Osteocyte (in vitro differentiated cells): ENCODE measurements at regions not wholly inside any gene's neighbourhood (a gene's known extent, or its start where the extent isn't known, plus 50 kb on each side); places are given as distances from the start of the nearest gene placed in this dataset.

ENCODE experiments used
- DNase-seq: peaks from one replicate; pipeline ENCODE4 v3.0.0; 2021; ENCODE audit warnings: mixed read lengths; ENCODE audit not compliant: unreplicated experiment; ENCODE audit errors: extremely low spot score
- H3K27ac Mint-ChIP-seq: one replicate; pipeline ENCODE4 v1.8.0; 2021; ENCODE audit warnings: mild to moderate bottlenecking, mixed read lengths; ENCODE audit not compliant: unreplicated experiment
- H3K27me3 Mint-ChIP-seq: one replicate; pipeline ENCODE4 v1.8.0; 2021; ENCODE audit warnings: mixed read lengths; ENCODE audit not compliant: unreplicated experiment
- H3K36me3 Mint-ChIP-seq: one replicate; pipeline ENCODE4 v1.8.0; 2021; ENCODE audit warnings: mixed read lengths; ENCODE audit not compliant: unreplicated experiment
- H3K4me1 Mint-ChIP-seq: one replicate; pipeline ENCODE4 v1.8.0; 2021; ENCODE audit warnings: mixed read lengths; ENCODE audit not compliant: unreplicated experiment
- H3K4me3 Mint-ChIP-seq: one replicate; pipeline ENCODE4 v1.8.0; 2021; ENCODE audit warnings: mild to moderate bottlenecking, moderate library complexity, mixed read lengths; ENCODE audit not compliant: unreplicated experiment
- H3K9me3 Mint-ChIP-seq: one replicate; pipeline ENCODE4 v1.8.0; 2021; ENCODE audit warnings: mixed read lengths; ENCODE audit not compliant: unreplicated experiment
- TF ChIP-seq, protein P1 (sequence below): fragments of 200-600 bp; sonication (generic); IDR thresholded peaks from 2 replicates; pipeline ENCODE4 v1.5.0; 2021; ENCODE audit warnings: antibody characterized with exemption, mild to moderate bottlenecking, moderate library complexity

- no peak for DNase-seq
- no peak overlapping the region for H3K27ac Mint-ChIP-seq
- H3K9me3 Mint-ChIP-seq: peaks cover 4% of the 10 kb centered on the region
- H3K4me3 Mint-ChIP-seq: no peak overlapping the region
- no peaks in the 10 kb centered on the region for H3K36me3 Mint-ChIP-seq
- TF ChIP-seq, protein P1, sequence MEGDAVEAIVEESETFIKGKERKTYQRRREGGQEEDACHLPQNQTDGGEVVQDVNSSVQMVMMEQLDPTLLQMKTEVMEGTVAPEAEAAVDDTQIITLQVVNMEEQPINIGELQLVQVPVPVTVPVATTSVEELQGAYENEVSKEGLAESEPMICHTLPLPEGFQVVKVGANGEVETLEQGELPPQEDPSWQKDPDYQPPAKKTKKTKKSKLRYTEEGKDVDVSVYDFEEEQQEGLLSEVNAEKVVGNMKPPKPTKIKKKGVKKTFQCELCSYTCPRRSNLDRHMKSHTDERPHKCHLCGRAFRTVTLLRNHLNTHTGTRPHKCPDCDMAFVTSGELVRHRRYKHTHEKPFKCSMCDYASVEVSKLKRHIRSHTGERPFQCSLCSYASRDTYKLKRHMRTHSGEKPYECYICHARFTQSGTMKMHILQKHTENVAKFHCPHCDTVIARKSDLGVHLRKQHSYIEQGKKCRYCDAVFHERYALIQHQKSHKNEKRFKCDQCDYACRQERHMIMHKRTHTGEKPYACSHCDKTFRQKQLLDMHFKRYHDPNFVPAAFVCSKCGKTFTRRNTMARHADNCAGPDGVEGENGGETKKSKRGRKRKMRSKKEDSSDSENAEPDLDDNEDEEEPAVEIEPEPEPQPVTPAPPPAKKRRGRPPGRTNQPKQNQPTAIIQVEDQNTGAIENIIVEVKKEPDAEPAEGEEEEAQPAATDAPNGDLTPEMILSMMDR: no peak
- H3K27me3 Mint-ChIP-seq: peaks cover 11% of the 10 kb centered on the region
- no peaks in the 10 kb centered on the region for H3K4me1 Mint-ChIP-seq
These were observed 104.6 kb upstream of the MAN2A1 start for GRCh38 chr5:109584986-109585599.

DNA sequence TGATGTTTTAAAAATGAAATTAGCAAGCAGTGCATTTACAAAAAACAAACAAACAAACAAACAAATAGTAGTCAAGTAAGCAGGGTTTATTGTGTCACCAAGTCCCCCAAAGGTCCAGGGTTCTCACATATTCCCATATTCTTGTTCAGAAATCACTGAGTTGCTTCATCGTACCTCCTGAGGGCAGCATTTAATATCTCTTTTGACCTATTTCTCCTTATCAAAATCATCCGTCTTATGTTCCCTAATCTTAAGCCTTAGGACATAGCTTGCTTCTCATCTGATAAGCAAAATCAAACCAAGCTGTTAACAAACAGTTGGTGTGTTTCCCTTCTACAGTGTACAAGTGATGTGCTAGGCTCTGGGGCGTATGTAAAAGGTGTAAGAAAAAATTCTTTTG, 109.5 kb upstream of the MAN2A1 start:
- H3K36me3 Mint-ChIP-seq: peaks cover 2% of the 10 kb centered on the region
- H3K9me3 Mint-ChIP-seq: peaks cover 6% of the 10 kb centered on the region
- no peak overlapping the region for H3K4me3 Mint-ChIP-seq
- H3K4me1 Mint-ChIP-seq: no peaks in the 10 kb centered on the region
- no peak overlapping the region for H3K27ac Mint-ChIP-seq
- peaks cover 16% of the 10 kb centered on the region for H3K27me3 Mint-ChIP-seq
- no peak for DNase-seq
- TF ChIP-seq, protein P1: no peak

DNA sequence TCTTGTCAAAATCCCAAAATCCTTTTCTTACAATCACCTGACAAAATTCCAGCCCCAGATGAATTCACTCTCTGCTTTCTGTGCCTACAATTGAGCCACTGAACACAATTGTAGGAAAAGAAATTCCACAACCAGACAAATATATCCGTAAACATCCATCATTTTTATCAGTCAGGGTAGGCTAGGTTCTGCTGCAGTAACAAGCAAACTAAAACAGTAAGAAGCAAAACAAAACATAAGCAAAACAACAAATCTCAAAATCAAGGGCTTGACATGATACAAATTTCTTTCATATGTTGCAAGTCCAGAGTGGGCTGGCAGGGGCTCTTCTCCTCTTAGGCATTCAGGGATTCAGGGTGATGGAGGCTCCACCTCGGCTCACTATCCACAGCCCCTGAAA, 114.2 kb upstream of the MAN2A1 start:
- DNase-seq: no peak
- H3K4me1 Mint-ChIP-seq: no peaks in the 10 kb centered on the region
- no peak overlapping the region for H3K27ac Mint-ChIP-seq
- peaks cover 2% of the 10 kb centered on the region for H3K36me3 Mint-ChIP-seq
- H3K27me3 Mint-ChIP-seq: peaks cover 16% of the 10 kb centered on the region
- TF ChIP-seq, protein P1: no peak
- H3K4me3 Mint-ChIP-seq: no peak overlapping the region
- peaks cover 6% of the 10 kb centered on the region for H3K9me3 Mint-ChIP-seq

GRCh38 chr5:109574985-109575384, 114.7 kb upstream of the MAN2A1 start:
- Mint-ChIP-seq H3K9me3 (peaks cover 6% of the 10 kb centered on the region), H3K4me3 (no peak overlapping the region), H3K27me3 (peaks cover 16% of the 10 kb centered on the region), H3K4me1 (no peaks in the 10 kb centered on the region), H3K36me3 (peaks cover 2% of the 10 kb centered on the region), H3K27ac (no peak overlapping the region)
- TF ChIP-seq, protein P1: no peak
- no peak for DNase-seq

DNA sequence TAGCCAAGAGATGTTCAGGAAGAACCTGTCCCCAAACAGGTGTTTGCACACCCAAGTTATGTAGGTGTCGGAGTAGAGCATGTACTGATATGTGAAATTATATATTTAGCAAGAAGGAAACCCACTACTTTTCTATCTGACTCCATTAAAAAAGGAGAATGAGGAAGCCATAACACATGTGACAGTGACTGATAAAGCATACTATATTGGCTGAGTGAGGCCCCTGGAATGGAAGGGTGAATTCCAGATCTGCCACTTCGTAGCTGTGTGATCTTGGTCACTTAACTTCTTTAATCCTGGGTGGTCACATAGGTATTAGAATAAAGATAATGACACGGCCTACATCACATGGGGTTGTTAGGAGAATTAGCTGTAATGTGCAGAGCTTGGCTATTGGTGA, 116.0 kb upstream of the MAN2A1 start:
- Mint-ChIP-seq H3K4me3 (no peak overlapping the region), H3K36me3 (peaks cover 2% of the 10 kb centered on the region), H3K27ac (no peak overlapping the region), H3K27me3 (peaks cover 18% of the 10 kb centered on the region), H3K4me1 (no peaks in the 10 kb centered on the region), H3K9me3 (peaks cover 6% of the 10 kb centered on the region)
- TF ChIP-seq, protein P1: no peak
- DNase-seq: no peak
